Ishikawa (cell line): ENCODE measurements at regions not wholly inside any gene's neighbourhood (a gene's known extent, or its start where the extent isn't known, plus 50 kb on each side); places are given as distances from the start of the nearest gene placed in this dataset.

Source experiments
- CEBPB ChIP-seq: IDR thresholded peaks from 2 replicates; pipeline ENCODE4 v1.6.1; 2012
- CREB1 ChIP-seq: IDR thresholded peaks from 2 replicates; pipeline ENCODE4 v1.6.1; 2012; ENCODE audit warnings: low read depth
- EGR1 ChIP-seq: IDR thresholded peaks from 2 replicates; pipeline ENCODE4 v1.6.1; 2012
- EP300 ChIP-seq: IDR thresholded peaks from 2 replicates; pipeline ENCODE4 v1.6.1; 2012; ENCODE audit warnings: borderline replicate concordance
- FOXM1 ChIP-seq: IDR thresholded peaks from 2 replicates; pipeline ENCODE4 v1.6.1; 2012; ENCODE audit warnings: low read depth, borderline replicate concordance
- MAX ChIP-seq: IDR thresholded peaks from 2 replicates; pipeline ENCODE4 v1.6.1; 2012
- NFIC ChIP-seq: IDR thresholded peaks from 2 replicates; pipeline ENCODE4 v1.6.1; 2012
- RAD21 ChIP-seq: IDR thresholded peaks from 2 replicates; pipeline ENCODE4 v1.6.1; 2012; ENCODE audit warnings: low read depth
- REST ChIP-seq: IDR thresholded peaks from 2 replicates; pipeline ENCODE4 v1.6.1; 2012; ENCODE audit warnings: low read depth, mild to moderate bottlenecking
- TAF1 ChIP-seq: IDR thresholded peaks from 2 replicates; pipeline ENCODE4 v1.6.1; 2012; ENCODE audit warnings: low read depth, mild to moderate bottlenecking
- TCF12 ChIP-seq: IDR thresholded peaks from 2 replicates; pipeline ENCODE4 v1.6.1; 2012; ENCODE audit warnings: low read depth
- TEAD4 ChIP-seq: IDR thresholded peaks from 2 replicates; pipeline ENCODE4 v1.6.1; 2012
- USF1 ChIP-seq: IDR thresholded peaks from 2 replicates; pipeline ENCODE4 v1.6.1; 2012
- YY1 ChIP-seq: IDR thresholded peaks from 2 replicates; pipeline ENCODE4 v1.6.1; 2012; ENCODE audit warnings: low read depth
- ZBTB7A ChIP-seq: IDR thresholded peaks from 2 replicates; pipeline ENCODE4 v1.6.1; 2012; ENCODE audit warnings: low read depth

GRCh38 chr13:32947411-32948276 is 68.6 kb upstream of the KL start:
- TF ChIP-seq MAX = no peak
- TF ChIP-seq USF1 = no peak
- no peak for TF ChIP-seq REST
- TF ChIP-seq TAF1 = no peak
- TF ChIP-seq CEBPB = no peak

- no peak for TF ChIP-seq ZBTB7A
- no peak for TF ChIP-seq CEBPB
- TF ChIP-seq REST = no peak
- TF ChIP-seq FOXM1 = no peak
- TF ChIP-seq EP300 = no peak
- no peak for TF ChIP-seq TAF1
- no peak for TF ChIP-seq MAX
- TF ChIP-seq CREB1 = no peak
- TF ChIP-seq RAD21 = no peak
- no peak for TF ChIP-seq YY1
Observed at GRCh38 chr13:32949820-32950219, 66.4 kb upstream of the KL start.

GRCh38 chr13:32951580-32951979 is 64.6 kb upstream of the KL start:
- TF ChIP-seq ZBTB7A = no peak
- TF ChIP-seq REST = no peak
- TF ChIP-seq TCF12 = no peak
- no peak for TF ChIP-seq TEAD4
- TF ChIP-seq MAX = no peak
- no peak for TF ChIP-seq NFIC
- no peak for TF ChIP-seq EGR1
- no peak for TF ChIP-seq CEBPB

GRCh38 chr13:32955881-32956594 is 60.2 kb upstream of the KL start:
- no peak for TF ChIP-seq TAF1
- TF ChIP-seq EGR1 = no peak
- no peak for TF ChIP-seq CEBPB
- TF ChIP-seq ZBTB7A = no peak
- TF ChIP-seq USF1 = no peak
- TF ChIP-seq TCF12 = no peak
- no peak for TF ChIP-seq MAX
- TF ChIP-seq EP300 = no peak
- TF ChIP-seq REST = no peak
- no peak for TF ChIP-seq FOXM1
- TF ChIP-seq RAD21 = no peak
- TF ChIP-seq TEAD4 = no peak
- TF ChIP-seq NFIC = no peak
- TF ChIP-seq YY1 = no peak
